NT2/D1 (cell line): ENCODE measurements at regions not wholly inside any gene's neighbourhood (a gene's known extent, or its start where the extent isn't known, plus 50 kb on each side); places are given as distances from the start of the nearest gene placed in this dataset.

Experiments
- YY1 ChIP-seq: IDR thresholded peaks from 2 replicates; pipeline ENCODE4 v1.6.1; 2011; ENCODE audit not compliant: insufficient read length, insufficient read depth
- ZNF274 ChIP-seq: IDR thresholded peaks from 2 replicates; pipeline ENCODE4 v1.6.1; 2011; ENCODE audit warnings: mild to moderate bottlenecking, low read depth, low read length

DNA sequence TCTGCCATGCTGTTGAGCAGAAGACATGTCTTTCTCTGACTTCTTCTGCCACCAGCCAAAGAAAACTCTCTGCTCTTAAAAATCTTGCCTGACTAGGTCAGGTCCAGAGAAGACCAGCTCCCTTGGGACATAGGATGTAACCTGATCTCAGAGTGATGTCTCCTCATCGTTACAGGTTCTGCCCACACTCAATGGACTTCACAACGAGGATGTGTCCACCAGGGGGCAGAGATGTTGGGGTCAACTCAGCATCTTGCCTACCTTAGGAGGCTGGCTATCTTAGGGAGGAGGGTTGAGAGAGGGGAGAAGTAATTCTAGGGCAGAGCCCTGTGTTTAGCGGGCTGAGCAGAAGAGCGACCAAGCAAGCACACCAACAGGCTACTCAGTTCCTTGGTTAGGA lies 207.6 kb upstream of the CDH4 start:
- TF ChIP-seq ZNF274 (no peak), YY1 (no peak)
